IMR-90 (cell line): ENCODE measurements at regions not wholly inside any gene's neighbourhood (a gene's known extent, or its start where the extent isn't known, plus 50 kb on each side); places are given as distances from the start of the nearest gene placed in this dataset.

Experiments used
- ATAC-seq: fragments of 200-7000 bp; cut with Tn5 transposase; 2 replicates; pipeline ENCODE4 v1.9.1; 2020; ENCODE audit warnings: low read depth, mild to moderate bottlenecking, moderate library complexity
- BruUV-seq: library from RNA; stranded (reverse); fragments of 400-500 nt; replicated peaks from 2 replicates; lab custom pipeline; 2021; lab: Mats Ljungman, UMichigan
- CTCF ChIA-PET: fragments of 300-600 bp; formaldehyde crosslinking; extraction: SDS; loops from one replicate; lab custom pipeline; 2021; ENCODE audit warnings: antibody characterized with exemption; lab: Yijun Ruan, JAX
- POLR2A ChIA-PET: fragments of 300-600 bp; sonication (Branson Sonifier 250); formaldehyde crosslinking; loops from one replicate; lab custom pipeline; 2022; ENCODE audit warnings: antibody characterized with exemption; ENCODE audit not compliant: unreplicated experiment; lab: Charles Lee
- DNase-seq: peaks from one replicate; pipeline ENCODE4 v3.0.0; 2013
- H2AFZ ChIP-seq: replicated peaks from 2 replicates; pipeline ENCODE3; 2013; ENCODE audit warnings: low read length, mild to moderate bottlenecking; ENCODE audit not compliant: poor library complexity
- H2AK5ac ChIP-seq: 2 replicates; pipeline ENCODE4 v1.6.1; 2013; ENCODE audit warnings: low read depth, low read length, inconsistent platforms
- H2AK9ac ChIP-seq: replicated peaks from 2 replicates; pipeline ENCODE3; 2013; ENCODE audit warnings: mild to moderate bottlenecking, low read depth, low read length, moderate library complexity; ENCODE audit not compliant: poor library complexity
- H2BK120ac ChIP-seq: 2 replicates; pipeline ENCODE4 v1.6.1; 2013; ENCODE audit warnings: low read depth, low read length, inconsistent platforms
- H2BK15ac ChIP-seq: 3 replicates; pipeline ENCODE4 v1.6.1; 2013; ENCODE audit warnings: low read depth, low read length, inconsistent platforms
- H2BK20ac ChIP-seq: 2 replicates; pipeline ENCODE4 v1.6.1; 2013; ENCODE audit warnings: low read depth, mild to moderate bottlenecking, inconsistent platforms, low read length, moderate library complexity
- H2BK5ac ChIP-seq: 2 replicates; pipeline ENCODE4 v1.6.1; 2013; ENCODE audit warnings: mild to moderate bottlenecking, low read depth, low read length, inconsistent platforms; ENCODE audit not compliant: poor library complexity, severe bottlenecking
- H3K14ac ChIP-seq: replicated peaks from 2 replicates; pipeline ENCODE4 v1.6.1; 2013; ENCODE audit warnings: low read depth, low read length, inconsistent platforms
- H3K18ac ChIP-seq: 2 replicates; pipeline ENCODE4 v1.6.1; 2013; ENCODE audit warnings: low read depth, low read length, control low read depth
- H3K23ac ChIP-seq: 2 replicates; pipeline ENCODE4 v1.6.1; 2013; ENCODE audit warnings: low read depth, low read length, inconsistent platforms
- H3K27ac ChIP-seq: 2 replicates; pipeline ENCODE4 v1.5.1; 2013; ENCODE audit warnings: mild to moderate bottlenecking, control low read depth, low read length; ENCODE audit not compliant: insufficient read depth
- H3K27me3 ChIP-seq: 2 replicates; pipeline ENCODE4 v1.6.1; 2013; ENCODE audit warnings: low read length; ENCODE audit not compliant: control insufficient read depth, insufficient read depth
- H3K36me3 ChIP-seq: 2 replicates; pipeline ENCODE4 v1.6.1; 2013; ENCODE audit warnings: low read length, mixed read lengths; ENCODE audit not compliant: control insufficient read depth, insufficient read depth
- H3K4ac ChIP-seq: 2 replicates; pipeline ENCODE4 v1.6.1; 2013; ENCODE audit warnings: low read depth, low read length, inconsistent platforms
- H3K4me1 ChIP-seq: 2 replicates; pipeline ENCODE4 v1.6.1; 2013; ENCODE audit warnings: low read length, mixed read lengths; ENCODE audit not compliant: control insufficient read depth, insufficient read depth
- H3K4me2 ChIP-seq: 2 replicates; pipeline ENCODE4 v1.6.1; 2013; ENCODE audit warnings: low read depth, mild to moderate bottlenecking, control low read depth, low read length, moderate library complexity
- H3K4me3 ChIP-seq: 2 replicates; pipeline ENCODE4 v1.5.1; 2013; ENCODE audit warnings: low read depth, mild to moderate bottlenecking, control low read depth, low read length, moderate library complexity; ENCODE audit not compliant: insufficient read depth
- H3K56ac ChIP-seq: 2 replicates; pipeline ENCODE4 v1.6.1; 2013; ENCODE audit warnings: low read length, inconsistent platforms; ENCODE audit not compliant: insufficient read depth; ENCODE audit errors: extremely low read depth
- H3K79me1 ChIP-seq, 2 experiments: 2 replicates each; pipeline ENCODE4 v1.6.1; 2013; ENCODE audit warnings: low read length in 2 of 2, inconsistent platforms in 1 of 2, low read depth in 1 of 2
- H3K9ac ChIP-seq: 2 replicates; pipeline ENCODE4 v1.6.1; 2013; ENCODE audit warnings: low read depth, low read length, control low read depth
- H3K9me1 ChIP-seq: 2 replicates; pipeline ENCODE4 v1.6.1; 2013; ENCODE audit warnings: low read length, inconsistent platforms; ENCODE audit not compliant: insufficient read depth
- H3K9me3 ChIP-seq: 2 replicates; pipeline ENCODE4 v1.6.1; 2013; ENCODE audit warnings: low read length; ENCODE audit not compliant: control insufficient read depth, insufficient read depth
- H4K20me1 ChIP-seq: 2 replicates; pipeline ENCODE4 v1.6.1; 2013; ENCODE audit warnings: low read length, inconsistent platforms; ENCODE audit not compliant: insufficient read depth
- H4K5ac ChIP-seq: 2 replicates; pipeline ENCODE4 v1.6.1; 2013; ENCODE audit warnings: mild to moderate bottlenecking, low read depth, low read length, control low read depth
- H4K8ac ChIP-seq, 2 experiments: 2 replicates each; pipeline ENCODE4 v1.6.1; 2013; ENCODE audit warnings: low read depth in 2 of 2, low read length in 2 of 2, control low read depth in 1 of 2, inconsistent platforms in 1 of 2
- H4K91ac ChIP-seq: 2 replicates; pipeline ENCODE4 v1.6.1; 2013; ENCODE audit warnings: low read depth, low read length, inconsistent platforms; ENCODE audit not compliant: insufficient read depth
- BHLHE40 ChIP-seq: fragments of 150-350 bp; IDR thresholded peaks from 2 replicates; pipeline ENCODE4 v1.6.1; 2016; ENCODE audit warnings: mild to moderate bottlenecking, low read depth, low read length
- CHD1 ChIP-seq: IDR thresholded peaks from 2 replicates; pipeline ENCODE4 v1.6.1; 2012; ENCODE audit warnings: low read depth, low read length, improper control_type of control experiment
- FOS ChIP-seq: fragments of 150-350 bp; IDR thresholded peaks from 2 replicates; pipeline ENCODE4 v1.6.1; 2016; ENCODE audit warnings: low read depth, low read length
- MAFK ChIP-seq: IDR thresholded peaks from 2 replicates; pipeline ENCODE4 v1.6.1; 2012; ENCODE audit warnings: low read depth, low read length, improper control_type of control experiment
- MAZ ChIP-seq: IDR thresholded peaks from 2 replicates; pipeline ENCODE4 v1.6.1; 2012; ENCODE audit warnings: low read depth, mild to moderate bottlenecking, low read length, improper control_type of control experiment, moderate library complexity, borderline replicate concordance
- MXI1 ChIP-seq: IDR thresholded peaks from 2 replicates; pipeline ENCODE4 v1.6.1; 2012; ENCODE audit warnings: low read depth, mild to moderate bottlenecking, low read length, moderate library complexity, borderline replicate concordance
- NFE2L2 ChIP-seq: fragments of 150-350 bp; IDR thresholded peaks from 2 replicates; pipeline ENCODE4 v1.6.1; 2016; ENCODE audit warnings: low read depth, mild to moderate bottlenecking, low read length
- POLR2A ChIP-seq: IDR thresholded peaks from 2 replicates; pipeline ENCODE4 v1.6.1; 2012; ENCODE audit warnings: mild to moderate bottlenecking, low read depth, low read length
- RCOR1 ChIP-seq: IDR thresholded peaks from 2 replicates; pipeline ENCODE4 v1.6.1; 2012; ENCODE audit warnings: mild to moderate bottlenecking, low read length, improper control_type of control experiment; ENCODE audit not compliant: insufficient replicate concordance
- WGBS, 2 experiments: methylation state at CpG; one replicate each; pipeline versions ENCODE4 v1.1.5 to v1.1.7; 2013; ENCODE audit warnings: missing lambda C conversion rate in 2 of 2; ENCODE audit not compliant: insufficient read length in 1 of 2; ENCODE audit errors: extremely low coverage in 2 of 2; 5-methylcytosine and 5-hydroxymethylcytosine counted together
- dilution Hi-C: fragments of 300-500 bp; cut with HindIII; formaldehyde crosslinking; loops from one replicate; pipeline ENCODE4 v1.14.3; 2018; ENCODE audit warnings: low sequenced_read_pairs; ENCODE audit not compliant: unreplicated experiment
- in situ Hi-C: fragments of 300-500 bp; cut with MboI; formaldehyde crosslinking; loops from 3 replicates; pipeline ENCODE4 v1.14.3; 2019; ENCODE audit warnings: low sequenced_read_pairs, inconsistent platforms, mixed read lengths
- intact Hi-C: fragments of 100-400 bp; cut with micrococcal nuclease; formaldehyde crosslinking; loops from 2 replicates; pipeline ENCODE4 v1.10.0; 2022
- TF ChIP-seq, protein P1 (sequence below): fragments of 150-350 bp; IDR thresholded peaks from 2 replicates; pipeline ENCODE4 v1.6.1; 2017; ENCODE audit warnings: mild to moderate bottlenecking, antibody characterized with exemption, low read length, low read depth
- TF ChIP-seq, protein P2 (sequence below): fragments of 150-350 bp; IDR thresholded peaks from 2 replicates; pipeline ENCODE4 v1.6.1; 2016; ENCODE audit warnings: low read depth, mild to moderate bottlenecking, low read length, moderate library complexity, borderline replicate concordance
- TF ChIP-seq, protein P3 (sequence below): conservative IDR thresholded peaks from 2 replicates; pipeline ENCODE4 v1.5.1; 2012; ENCODE audit warnings: mild to moderate bottlenecking, low read depth, low read length, improper control_type of control experiment

DNA sequence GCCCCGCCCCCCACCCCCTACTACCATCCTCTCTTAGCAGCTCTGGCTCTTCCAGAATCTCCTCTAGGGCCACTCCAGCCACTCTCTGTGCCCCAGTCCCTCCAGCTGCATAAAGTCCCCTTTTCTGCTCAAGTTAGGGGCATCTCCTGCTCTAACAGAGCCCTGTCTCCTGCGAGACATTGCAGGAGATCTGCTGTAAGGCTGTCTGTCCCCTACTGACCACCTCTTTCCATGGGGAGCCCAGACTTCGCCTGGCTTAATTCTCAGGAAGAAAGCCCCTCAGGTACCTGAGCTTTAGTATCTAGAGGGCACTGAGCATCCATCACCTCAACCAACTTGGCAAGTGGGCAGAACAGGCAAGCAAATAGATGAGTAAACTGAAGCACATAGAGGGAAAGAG lies 200.7 kb upstream of the ZMIZ1 start:
- 100% methylated on average over 1 of the region's 3 CpGs; no CpG with 5 or more reads in 1 of the 2 experiments for WGBS, 2 experiments

More for the DNA sequence above, 200.7 kb upstream of the ZMIZ1 start:
- no peaks in the 10 kb centered on the region for H3K9me3 ChIP-seq
- no peaks in the 10 kb centered on the region; the same call in 1 of the 2 replicates for H3K4me1 ChIP-seq
- H2AFZ ChIP-seq, result no peak overlapping the region
- no peak overlapping the region for H3K9ac ChIP-seq
- no peak overlapping the region for H2BK15ac ChIP-seq
- intact Hi-C loops (no loop called here), dilution Hi-C loops (no loop called here), in situ Hi-C loops (no loop called here)
- no peak overlapping the region for H4K8ac ChIP-seq
- H3K4me2 ChIP-seq, result no peak overlapping the region
- ATAC-seq (no peak), DNase-seq (no peak)
- no peak overlapping the region for H4K5ac ChIP-seq
- no TSS peak for BruUV-seq
- no peak overlapping the region for H3K4me3 ChIP-seq
- no peak overlapping the region for H3K23ac ChIP-seq
- no peak overlapping the region for H3K4ac ChIP-seq
- H3K9me1 ChIP-seq, result no peaks in the 10 kb centered on the region; the same call in 1 of the 2 replicates
- H3K27ac ChIP-seq, result no peak overlapping the region
- ChIA-PET POLR2A (no interaction called here), CTCF (no interaction called here)
- H2AK5ac ChIP-seq, result no peak overlapping the region
- H3K14ac ChIP-seq, result no peak overlapping the region
- H2BK120ac ChIP-seq, result no peak overlapping the region
- TF ChIP-seq FOS (no peak), MXI1 (no peak), MAFK (no peak), MAZ (no peak), CHD1 (no peak), POLR2A (no peak), RCOR1 (no peak), NFE2L2 (no peak), BHLHE40 (no peak)
- TF ChIP-seq, protein P1, sequence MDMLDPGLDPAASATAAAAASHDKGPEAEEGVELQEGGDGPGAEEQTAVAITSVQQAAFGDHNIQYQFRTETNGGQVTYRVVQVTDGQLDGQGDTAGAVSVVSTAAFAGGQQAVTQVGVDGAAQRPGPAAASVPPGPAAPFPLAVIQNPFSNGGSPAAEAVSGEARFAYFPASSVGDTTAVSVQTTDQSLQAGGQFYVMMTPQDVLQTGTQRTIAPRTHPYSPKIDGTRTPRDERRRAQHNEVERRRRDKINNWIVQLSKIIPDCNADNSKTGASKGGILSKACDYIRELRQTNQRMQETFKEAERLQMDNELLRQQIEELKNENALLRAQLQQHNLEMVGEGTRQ, result no peak
- TF ChIP-seq, protein P2, sequence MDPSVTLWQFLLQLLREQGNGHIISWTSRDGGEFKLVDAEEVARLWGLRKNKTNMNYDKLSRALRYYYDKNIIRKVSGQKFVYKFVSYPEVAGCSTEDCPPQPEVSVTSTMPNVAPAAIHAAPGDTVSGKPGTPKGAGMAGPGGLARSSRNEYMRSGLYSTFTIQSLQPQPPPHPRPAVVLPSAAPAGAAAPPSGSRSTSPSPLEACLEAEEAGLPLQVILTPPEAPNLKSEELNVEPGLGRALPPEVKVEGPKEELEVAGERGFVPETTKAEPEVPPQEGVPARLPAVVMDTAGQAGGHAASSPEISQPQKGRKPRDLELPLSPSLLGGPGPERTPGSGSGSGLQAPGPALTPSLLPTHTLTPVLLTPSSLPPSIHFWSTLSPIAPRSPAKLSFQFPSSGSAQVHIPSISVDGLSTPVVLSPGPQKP, result no peak
- TF ChIP-seq, protein P3, sequence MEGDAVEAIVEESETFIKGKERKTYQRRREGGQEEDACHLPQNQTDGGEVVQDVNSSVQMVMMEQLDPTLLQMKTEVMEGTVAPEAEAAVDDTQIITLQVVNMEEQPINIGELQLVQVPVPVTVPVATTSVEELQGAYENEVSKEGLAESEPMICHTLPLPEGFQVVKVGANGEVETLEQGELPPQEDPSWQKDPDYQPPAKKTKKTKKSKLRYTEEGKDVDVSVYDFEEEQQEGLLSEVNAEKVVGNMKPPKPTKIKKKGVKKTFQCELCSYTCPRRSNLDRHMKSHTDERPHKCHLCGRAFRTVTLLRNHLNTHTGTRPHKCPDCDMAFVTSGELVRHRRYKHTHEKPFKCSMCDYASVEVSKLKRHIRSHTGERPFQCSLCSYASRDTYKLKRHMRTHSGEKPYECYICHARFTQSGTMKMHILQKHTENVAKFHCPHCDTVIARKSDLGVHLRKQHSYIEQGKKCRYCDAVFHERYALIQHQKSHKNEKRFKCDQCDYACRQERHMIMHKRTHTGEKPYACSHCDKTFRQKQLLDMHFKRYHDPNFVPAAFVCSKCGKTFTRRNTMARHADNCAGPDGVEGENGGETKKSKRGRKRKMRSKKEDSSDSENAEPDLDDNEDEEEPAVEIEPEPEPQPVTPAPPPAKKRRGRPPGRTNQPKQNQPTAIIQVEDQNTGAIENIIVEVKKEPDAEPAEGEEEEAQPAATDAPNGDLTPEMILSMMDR, result no peak
- peaks cover 34% of the 10 kb centered on the region for H3K27me3 ChIP-seq
- no peaks in the 10 kb centered on the region for H3K36me3 ChIP-seq
- H3K18ac ChIP-seq, result no peak overlapping the region
- H2AK9ac ChIP-seq, result no peak overlapping the region
- H2BK5ac ChIP-seq, result no peak overlapping the region
- no peaks in the 10 kb centered on the region for H4K20me1 ChIP-seq
- no peak overlapping the region for H4K91ac ChIP-seq
- no peak overlapping the region for H2BK20ac ChIP-seq
- H3K56ac ChIP-seq, result no peak overlapping the region
- no peaks in the 10 kb centered on the region for H3K79me1 ChIP-seq
